ENCODE measurements at regions not wholly inside any gene's neighbourhood (a gene's known extent, or its start where the extent isn't known, plus 50 kb on each side); places are given as distances from the start of the nearest gene placed in this dataset.

- H3K4me3 Mint-ChIP-seq = no peak overlapping the region
- peaks cover 3 to 11% of the 10 kb centered on the region in 2 donors for H3K9me3 Mint-ChIP-seq
- H3K36me3 Mint-ChIP-seq (ENCODE audit: insufficient read depth) = no peaks in the 10 kb centered on the region
- H3K27ac Mint-ChIP-seq = no peak overlapping the region
- ATAC-seq (replicated peaks) (no peak), DNase-seq (no peak)
- H3K4me1 Mint-ChIP-seq (ENCODE audit: low read depth in 2 of 2) = no peaks in the 10 kb centered on the region
- no peaks in the 10 kb centered on the region for H3K27me3 Mint-ChIP-seq
Observed at GRCh38 chr2:138276339-138276738, 225.2 kb upstream of the SPOPL start.

- no peaks in the 10 kb centered on the region for H3K27me3 Mint-ChIP-seq
- ATAC-seq (replicated peaks) (no peak), DNase-seq (no peak)
- no peak overlapping the region for H3K27ac Mint-ChIP-seq
- H3K36me3 Mint-ChIP-seq (ENCODE audit: insufficient read depth) = no peaks in the 10 kb centered on the region
- peaks cover 3% of the 10 kb centered on the region in 2 donors for H3K9me3 Mint-ChIP-seq
- H3K4me3 Mint-ChIP-seq = no peak overlapping the region
- H3K4me1 Mint-ChIP-seq (ENCODE audit: low read depth in 2 of 2) = no peaks in the 10 kb centered on the region
Observed at GRCh38 chr2:138277062-138277461, 224.5 kb upstream of the SPOPL start.

DNA sequence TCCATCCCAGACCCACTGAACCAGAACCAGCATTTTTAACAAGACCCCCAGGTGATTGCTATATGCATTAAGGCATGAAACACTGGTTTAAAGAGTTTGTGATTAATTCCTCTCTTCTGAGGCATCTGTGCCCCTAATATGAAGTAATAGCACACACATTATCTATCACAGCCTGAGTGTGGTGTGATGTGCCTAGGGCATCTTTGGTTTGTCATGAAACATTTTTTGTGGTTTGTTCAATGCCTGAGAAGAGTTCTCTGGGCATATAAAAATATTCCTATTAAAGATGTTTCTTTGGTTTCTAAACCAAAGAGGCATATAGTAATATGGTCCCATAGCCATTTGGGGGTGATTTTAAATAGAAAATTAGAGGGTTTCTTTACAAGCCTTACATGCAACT, 221.7 kb upstream of the SPOPL start:
- Mint-ChIP-seq H3K27me3 (no peaks in the 10 kb centered on the region), H3K36me3 (ENCODE audit: insufficient read depth) (no peaks in the 10 kb centered on the region), H3K4me3 (no peak overlapping the region), H3K9me3 (no peaks in the 10 kb centered on the region), H3K27ac (no peak overlapping the region), H3K4me1 (ENCODE audit: low read depth in 2 of 2) (no peaks in the 10 kb centered on the region)
- ATAC-seq (replicated peaks) (no peak), DNase-seq (no peak)

- H3K27ac Mint-ChIP-seq = no peak overlapping the region
- H3K27me3 Mint-ChIP-seq = no peaks in the 10 kb centered on the region
- no peak for ATAC-seq (replicated peaks)
- H3K36me3 Mint-ChIP-seq (ENCODE audit: insufficient read depth) = no peaks in the 10 kb centered on the region
- H3K4me1 Mint-ChIP-seq (ENCODE audit: low read depth in 2 of 2) = no peaks in the 10 kb centered on the region
- no peak for DNase-seq
- H3K4me3 Mint-ChIP-seq = no peak overlapping the region
- H3K9me3 Mint-ChIP-seq = peaks cover 5 to 9% of the 10 kb centered on the region in 2 donors
Observed at GRCh38 chr2:138280999-138281695, 220.4 kb upstream of the SPOPL start.

- Mint-ChIP-seq H3K9me3 (peaks cover 6 to 14% of the 10 kb centered on the region in 2 donors), H3K4me3 (no peak overlapping the region), H3K27ac (no peak overlapping the region), H3K27me3 (no peaks in the 10 kb centered on the region), H3K4me1 (ENCODE audit: low read depth in 2 of 2) (no peaks in the 10 kb centered on the region), H3K36me3 (ENCODE audit: insufficient read depth) (no peaks in the 10 kb centered on the region)
- ATAC-seq (replicated peaks) = no peak
- DNase-seq = no peak
Observed at GRCh38 chr2:138282014-138282672, 219.4 kb upstream of the SPOPL start.

GRCh38 chr2:138291805-138292204, 209.8 kb upstream of the SPOPL start:
- DNase-seq = no peak
- H3K27me3 Mint-ChIP-seq = no peaks in the 10 kb centered on the region
- no peaks in the 10 kb centered on the region for H3K36me3 Mint-ChIP-seq (ENCODE audit: insufficient read depth)
- H3K4me3 Mint-ChIP-seq = no peak overlapping the region
- peaks cover 8 to 26% of the 10 kb centered on the region in 2 donors for H3K9me3 Mint-ChIP-seq
- no peaks in the 10 kb centered on the region for H3K4me1 Mint-ChIP-seq (ENCODE audit: low read depth in 2 of 2)
- ATAC-seq (replicated peaks) = no peak
- H3K27ac Mint-ChIP-seq = no peak overlapping the region

DNA sequence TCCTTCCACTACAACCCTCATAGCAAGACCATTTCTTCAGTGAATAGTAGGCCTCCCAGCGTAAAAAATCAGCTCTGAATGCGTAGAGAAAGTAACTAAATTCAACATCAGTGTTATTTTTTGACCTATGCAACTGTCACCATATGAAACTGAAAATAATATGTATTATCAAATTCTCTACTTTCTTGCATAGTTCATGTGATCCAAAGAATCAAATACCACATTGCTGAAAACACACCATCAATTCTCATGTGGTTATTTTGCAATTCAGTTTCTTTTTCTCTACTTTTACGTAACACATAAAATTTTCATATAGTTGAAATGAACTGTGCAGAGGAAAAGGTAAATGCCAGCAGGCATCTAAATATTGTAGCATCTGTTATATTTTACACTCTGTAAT, 208.5 kb upstream of the SPOPL start:
- Mint-ChIP-seq H3K4me1 (ENCODE audit: low read depth in 2 of 2) (no peaks in the 10 kb centered on the region), H3K4me3 (no peak overlapping the region), H3K27me3 (no peaks in the 10 kb centered on the region), H3K9me3 (peaks cover 10 to 16% of the 10 kb centered on the region in 2 donors), H3K27ac (no peak overlapping the region), H3K36me3 (ENCODE audit: insufficient read depth) (no peaks in the 10 kb centered on the region)
- ATAC-seq (replicated peaks) (no peak), DNase-seq (no peak)

GRCh38 chr2:138293549-138293948, 208.0 kb upstream of the SPOPL start:
- H3K4me1 Mint-ChIP-seq (ENCODE audit: low read depth in 2 of 2) = no peaks in the 10 kb centered on the region
- no peaks in the 10 kb centered on the region for H3K36me3 Mint-ChIP-seq (ENCODE audit: insufficient read depth)
- peaks cover 8 to 13% of the 10 kb centered on the region in 2 donors for H3K9me3 Mint-ChIP-seq
- H3K27me3 Mint-ChIP-seq = no peaks in the 10 kb centered on the region
- DNase-seq (no peak), ATAC-seq (replicated peaks) (no peak)
- H3K27ac Mint-ChIP-seq = no peak overlapping the region
- no peak overlapping the region for H3K4me3 Mint-ChIP-seq

GRCh38 chr2:138294451-138294850, 207.1 kb upstream of the SPOPL start:
- no peak for ATAC-seq (replicated peaks)
- no peak for DNase-seq
- H3K4me1 Mint-ChIP-seq (ENCODE audit: low read depth in 2 of 2) = no peaks in the 10 kb centered on the region
- no peak overlapping the region for H3K27ac Mint-ChIP-seq
- H3K4me3 Mint-ChIP-seq = no peak overlapping the region
- no peaks in the 10 kb centered on the region for H3K36me3 Mint-ChIP-seq (ENCODE audit: insufficient read depth)
- peaks cover 5 to 9% of the 10 kb centered on the region in 2 donors for H3K9me3 Mint-ChIP-seq
- no peaks in the 10 kb centered on the region for H3K27me3 Mint-ChIP-seq

DNA sequence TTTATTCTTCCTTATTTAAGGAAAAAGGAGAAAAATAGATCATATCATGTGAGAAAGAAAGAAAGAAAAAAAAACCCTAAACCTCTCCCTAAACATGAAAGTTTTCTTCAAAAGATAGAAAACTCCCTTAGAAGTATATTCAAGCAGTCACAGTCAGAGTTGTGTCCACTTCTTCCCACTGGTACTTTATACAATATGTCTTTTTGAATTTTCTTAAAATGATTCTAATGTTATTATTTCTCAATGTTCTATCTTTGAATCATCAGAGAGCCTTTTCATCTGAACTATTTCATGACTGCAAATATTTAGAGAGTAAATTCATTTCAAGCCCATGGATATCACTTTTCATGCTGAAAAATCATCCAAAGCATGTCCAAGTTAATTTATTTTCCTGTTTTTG, 205.2 kb upstream of the SPOPL start:
- ATAC-seq (replicated peaks) (no peak), DNase-seq (no peak)
- H3K27me3 Mint-ChIP-seq = no peaks in the 10 kb centered on the region
- H3K9me3 Mint-ChIP-seq = peaks cover 5 to 7% of the 10 kb centered on the region in 2 donors
- no peak overlapping the region for H3K27ac Mint-ChIP-seq
- H3K36me3 Mint-ChIP-seq (ENCODE audit: insufficient read depth) = no peaks in the 10 kb centered on the region
- H3K4me1 Mint-ChIP-seq (ENCODE audit: low read depth in 2 of 2) = no peaks in the 10 kb centered on the region
- no peak overlapping the region for H3K4me3 Mint-ChIP-seq

- DNase-seq (no peak), ATAC-seq (replicated peaks) (no peak)
- no peaks in the 10 kb centered on the region for H3K27me3 Mint-ChIP-seq
- no peaks in the 10 kb centered on the region for H3K36me3 Mint-ChIP-seq (ENCODE audit: insufficient read depth)
- peaks cover 0 to 4% of the 10 kb centered on the region in 2 donors for H3K9me3 Mint-ChIP-seq
- no peak overlapping the region for H3K27ac Mint-ChIP-seq
- no peak overlapping the region for H3K4me3 Mint-ChIP-seq
- H3K4me1 Mint-ChIP-seq (ENCODE audit: low read depth in 2 of 2) = no peaks in the 10 kb centered on the region
Observed at GRCh38 chr2:138298120-138298814, 203.3 kb upstream of the SPOPL start.

DNA sequence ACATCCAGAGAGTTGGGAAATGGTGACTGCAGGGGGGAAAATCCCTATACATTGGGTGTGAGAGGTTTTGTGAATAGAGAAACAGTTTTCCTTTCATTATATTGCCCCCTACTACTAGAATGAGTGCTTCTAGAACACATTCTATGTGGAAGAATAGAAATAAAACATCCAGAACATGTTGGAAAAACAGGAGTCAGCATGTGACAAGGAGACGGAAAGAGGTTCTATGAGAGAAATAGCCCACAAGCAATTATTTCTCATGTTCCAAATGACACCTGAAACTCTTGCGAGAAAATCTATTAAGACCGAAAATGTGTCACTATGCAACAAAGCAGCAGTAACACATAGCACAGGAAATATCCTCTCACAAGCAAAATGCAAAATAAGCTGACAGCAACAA, 202.7 kb upstream of the SPOPL start:
- H3K36me3 Mint-ChIP-seq (ENCODE audit: insufficient read depth) = no peaks in the 10 kb centered on the region
- no peaks in the 10 kb centered on the region for H3K4me1 Mint-ChIP-seq (ENCODE audit: low read depth in 2 of 2)
- H3K4me3 Mint-ChIP-seq = no peak overlapping the region
- DNase-seq (no peak), ATAC-seq (replicated peaks) (no peak)
- H3K27ac Mint-ChIP-seq = no peak overlapping the region
- H3K27me3 Mint-ChIP-seq = no peaks in the 10 kb centered on the region
- H3K9me3 Mint-ChIP-seq = peaks cover 0 to 4% of the 10 kb centered on the region in 2 donors

GRCh38 chr2:138306626-138307025, 194.9 kb upstream of the SPOPL start:
- peaks cover 0 to 3% of the 10 kb centered on the region in 2 donors for H3K9me3 Mint-ChIP-seq
- no peak overlapping the region for H3K4me3 Mint-ChIP-seq
- ATAC-seq (replicated peaks) (no peak), DNase-seq (no peak)
- H3K36me3 Mint-ChIP-seq (ENCODE audit: insufficient read depth) = no peaks in the 10 kb centered on the region
- no peaks in the 10 kb centered on the region for H3K4me1 Mint-ChIP-seq (ENCODE audit: low read depth in 2 of 2)
- H3K27me3 Mint-ChIP-seq = no peaks in the 10 kb centered on the region
- no peak overlapping the region for H3K27ac Mint-ChIP-seq

- Mint-ChIP-seq H3K27me3 (no peaks in the 10 kb centered on the region), H3K4me3 (no peak overlapping the region), H3K4me1 (ENCODE audit: low read depth in 2 of 2) (no peaks in the 10 kb centered on the region), H3K27ac (no peak overlapping the region), H3K36me3 (ENCODE audit: insufficient read depth) (no peaks in the 10 kb centered on the region), H3K9me3 (peaks cover 0 to 5% of the 10 kb centered on the region in 2 donors)
- no peak for DNase-seq
- ATAC-seq (replicated peaks) = no peak
Observed at GRCh38 chr2:138307099-138307498, 194.5 kb upstream of the SPOPL start.
